Esophagus (tissue), 2 donors: ENCODE measurements at regions not wholly inside any gene's neighbourhood (a gene's known extent, or its start where the extent isn't known, plus 50 kb on each side); places are given as distances from the start of the nearest gene placed in this dataset.
"Not testable (repeated sequence)": the region's sequence is repeated elsewhere in the genome, so short reads cannot be mapped to it uniquely, and the experiment has no call there.

Experiments
- H3K27ac ChIP-seq, 2 donors: one replicate each; pipeline ENCODE4 v1.5.1; 2013; ENCODE audit warnings: low read depth in 2 of 2, mild to moderate bottlenecking in 2 of 2, inconsistent platforms in 1 of 2, low read length in 1 of 2, moderate library complexity in 1 of 2
- H3K27me3 ChIP-seq, 2 donors: one replicate each; pipeline ENCODE4 v1.6.1; 2013; ENCODE audit warnings: low read length in 2 of 2, control low read depth in 1 of 2, mild to moderate bottlenecking in 1 of 2; ENCODE audit not compliant: insufficient read depth in 2 of 2, control insufficient read depth in 1 of 2
- H3K36me3 ChIP-seq, 2 donors: one replicate each; pipeline ENCODE4 v1.6.1; 2013; ENCODE audit warnings: low read length in 1 of 2; ENCODE audit not compliant: control insufficient read depth in 2 of 2, insufficient read depth in 2 of 2
- H3K4me1 ChIP-seq, 2 donors: one replicate each; pipeline ENCODE4 v1.6.1; 2013; ENCODE audit warnings: low read length in 1 of 2; ENCODE audit not compliant: control insufficient read depth in 2 of 2, insufficient read depth in 2 of 2
- H3K4me3 ChIP-seq, 2 donors: one replicate each; pipeline ENCODE4 v1.5.1; 2013; ENCODE audit warnings: low read length in 2 of 2, mild to moderate bottlenecking in 2 of 2, low read depth in 1 of 2, moderate library complexity in 1 of 2
- H3K9me3 ChIP-seq, 2 donors: one replicate each; pipeline ENCODE4 v1.6.1; 2013; ENCODE audit warnings: mild to moderate bottlenecking in 2 of 2, low read depth in 1 of 2, low read length in 1 of 2, moderate library complexity in 1 of 2; ENCODE audit not compliant: control insufficient read depth in 2 of 2, insufficient read depth in 1 of 2
- WGBS, 2 donors: extraction: QIAGEN DNeasy Blood & Tissue Kit; methylation state at CpG; one replicate each; pipeline ENCODE4 v1.1.7; 2013; 5-methylcytosine and 5-hydroxymethylcytosine counted together
- donor health status: healthy with polysubstance abuse.
- donor health status: Bipolar disorder and iron deficiency.

DNA sequence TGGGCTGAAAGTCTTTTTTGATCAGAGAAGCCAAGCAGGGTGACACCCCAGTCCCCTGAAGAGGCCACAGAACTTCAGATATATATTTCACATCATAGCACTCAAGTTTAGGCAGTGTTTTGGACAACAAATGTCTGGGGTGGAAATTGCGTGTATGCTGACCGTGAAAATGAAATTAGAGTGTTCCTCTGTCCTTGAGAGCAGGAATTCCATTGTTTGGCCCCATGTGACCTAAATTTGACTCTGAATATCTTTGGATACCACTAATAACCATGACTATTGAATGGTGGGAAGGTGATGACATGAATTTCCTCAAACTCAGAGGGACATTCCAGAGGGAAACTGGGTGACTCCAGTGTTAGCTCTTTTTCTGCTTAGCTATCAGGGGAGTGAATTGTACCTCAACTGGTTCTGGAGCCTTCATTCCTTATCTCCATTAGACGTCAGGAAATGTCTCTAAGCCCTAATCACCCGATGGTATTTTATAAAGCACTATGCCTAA, 263.5 kb upstream of the RASGRP1 start:
- no peak overlapping the region for H3K27ac ChIP-seq
- no peaks in the 10 kb centered on the region for H3K27me3 ChIP-seq
- H3K4me3 ChIP-seq = no peak overlapping the region
- 55 to 58% methylated on average over 4 of the region's 4 CpGs for WGBS, 2 donors
- H3K36me3 ChIP-seq = no peaks in the 10 kb centered on the region
- no peaks in the 10 kb centered on the region for H3K9me3 ChIP-seq
- H3K4me1 ChIP-seq = no peaks in the 10 kb centered on the region

DNA sequence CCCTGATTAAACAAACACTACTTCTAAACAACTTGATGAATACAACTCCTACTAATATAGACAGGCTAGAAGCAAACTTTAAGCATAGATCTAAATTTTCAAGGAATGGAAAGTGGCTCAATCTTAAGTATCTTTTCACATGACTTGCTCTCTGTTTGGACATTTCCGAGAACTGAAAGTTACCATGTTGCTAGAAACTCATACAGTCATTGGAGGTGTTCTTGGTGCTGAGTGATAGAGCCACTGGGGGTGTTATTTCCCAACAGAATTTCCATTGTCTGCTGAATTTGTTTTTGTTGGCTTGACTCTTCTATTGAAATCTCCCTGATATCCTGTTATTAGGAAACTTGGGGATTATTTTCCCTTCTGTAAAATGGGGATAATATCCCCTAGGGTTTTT, 264.5 kb upstream of the RASGRP1 start:
- H3K36me3 ChIP-seq = no peaks in the 10 kb centered on the region
- H3K4me3 ChIP-seq = no peak overlapping the region
- H3K27me3 ChIP-seq = no peaks in the 10 kb centered on the region
- no peaks in the 10 kb centered on the region for H3K4me1 ChIP-seq
- WGBS, 2 donors = 91 to 98% methylated on average over 1 of the region's 1 CpG
- no peak overlapping the region for H3K27ac ChIP-seq
- H3K9me3 ChIP-seq = no peaks in the 10 kb centered on the region

DNA sequence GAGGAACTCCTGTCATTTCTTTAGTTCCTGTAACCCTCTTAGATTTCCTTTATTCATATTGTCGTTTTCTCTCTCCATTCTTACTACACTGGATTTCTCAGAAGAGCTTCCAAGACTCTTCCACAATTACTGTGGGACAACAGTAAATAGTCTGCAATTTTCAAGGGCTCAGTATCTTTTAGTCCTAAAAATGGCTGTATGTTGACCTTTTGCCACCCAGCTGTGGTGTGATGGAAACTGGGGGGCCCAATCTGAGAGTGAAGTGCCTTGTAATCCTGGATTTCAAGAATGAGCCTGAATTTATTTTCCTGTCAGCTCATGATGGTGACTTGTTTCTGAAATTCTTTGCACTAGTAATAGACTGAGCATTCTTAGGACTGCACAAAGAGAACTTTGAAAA, 277.6 kb upstream of the RASGRP1 start:
- Histone ChIP-seq H3K4me1 (no peaks in the 10 kb centered on the region), H3K27ac (no peak overlapping the region), H3K27me3 (no peaks in the 10 kb centered on the region), H3K9me3 (no peaks in the 10 kb centered on the region), H3K4me3 (no peak overlapping the region), H3K36me3 (no peaks in the 10 kb centered on the region)
- WGBS, 2 donors = 59 to 75% methylated on average over 1 of the region's 1 CpG

DNA sequence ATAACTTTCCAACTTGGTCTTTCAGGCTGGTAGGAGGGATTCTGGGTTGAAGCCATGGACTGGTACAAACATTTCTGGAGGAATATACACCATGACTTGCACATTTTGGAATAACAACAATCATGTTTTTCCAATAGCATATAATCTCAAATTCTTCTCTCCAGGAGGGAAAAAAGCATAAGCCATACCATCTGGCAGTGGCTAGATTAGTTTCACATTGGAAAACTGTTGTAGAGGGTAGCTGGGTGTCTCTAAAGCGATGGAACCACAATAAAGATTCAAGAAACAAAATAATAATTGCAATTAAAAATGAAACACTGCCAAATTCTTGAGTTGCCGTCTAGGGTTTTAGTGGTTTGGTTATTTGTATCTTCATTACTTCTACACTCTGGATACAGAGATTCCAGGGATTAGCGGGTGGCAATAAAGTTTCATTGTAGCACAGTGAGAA, 278.5 kb upstream of the RASGRP1 start:
- Histone ChIP-seq H3K27ac (no peak overlapping the region), H3K4me3 (no peak overlapping the region), H3K36me3 (no peaks in the 10 kb centered on the region), H3K27me3 (no peaks in the 10 kb centered on the region), H3K4me1 (no peaks in the 10 kb centered on the region), H3K9me3 (no peaks in the 10 kb centered on the region)
- 68 to 73% methylated on average over 3 of the region's 3 CpGs for WGBS, 2 donors

DNA sequence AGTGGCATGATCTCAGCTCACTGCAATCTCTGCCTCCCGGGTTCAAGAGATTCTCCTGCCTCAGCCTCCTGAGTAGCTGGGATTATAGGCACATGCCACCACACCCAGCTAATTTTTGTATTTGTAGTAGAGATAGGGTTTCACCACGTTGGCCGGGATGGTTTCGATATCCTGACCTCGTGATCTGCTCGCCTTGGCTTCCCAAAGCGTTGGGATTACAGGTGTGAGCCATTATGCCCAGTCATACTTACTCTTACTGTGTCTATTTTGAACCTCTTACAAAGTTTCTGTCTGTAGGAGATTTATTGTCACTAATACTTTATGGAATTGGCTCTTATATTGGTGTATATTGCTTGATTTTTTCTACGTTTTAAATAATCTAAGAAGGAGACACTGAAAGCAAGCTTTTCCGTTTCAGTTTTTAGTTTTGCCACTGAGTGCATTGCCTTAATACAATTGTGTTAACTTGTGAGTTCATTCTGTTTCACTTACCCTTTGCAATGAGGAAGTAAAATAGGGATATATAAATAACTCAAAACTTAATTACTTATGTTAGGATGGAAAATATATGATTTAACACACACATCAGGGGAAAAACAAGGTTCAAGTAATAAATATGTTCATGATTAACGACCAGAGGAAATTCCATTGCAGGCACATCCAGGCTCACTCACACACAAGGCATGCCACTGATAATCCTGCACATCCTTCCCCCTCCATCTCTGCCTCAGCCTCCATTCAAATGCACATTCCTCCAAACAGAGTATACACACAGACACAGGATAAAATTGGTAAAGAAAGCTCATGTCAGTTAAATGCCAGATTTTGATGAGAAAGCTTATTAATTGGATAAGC, 279.3 kb upstream of the RASGRP1 start:
- WGBS, 2 donors = 67 to 71% methylated on average over 10 of the region's 10 CpGs

DNA sequence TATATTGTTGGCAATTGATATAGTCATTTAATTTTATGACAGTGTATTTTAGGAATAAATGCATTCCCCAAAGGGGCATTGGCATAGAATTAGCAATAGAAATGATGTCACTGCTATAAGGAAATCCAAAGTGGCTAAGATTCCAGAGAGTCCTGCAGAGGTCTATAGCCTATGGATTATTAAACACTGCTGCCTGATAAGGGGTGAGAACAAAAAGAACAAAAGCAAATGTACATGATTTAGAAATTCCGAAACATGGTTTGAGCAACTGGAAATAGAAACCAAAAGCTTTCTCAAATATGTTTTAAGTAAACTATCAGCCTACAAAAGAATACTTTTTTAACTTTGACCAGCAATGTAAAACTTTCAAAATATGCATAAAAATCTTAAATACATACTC, 280.1 kb upstream of the RASGRP1 start:
- Histone ChIP-seq H3K27me3 (no peaks in the 10 kb centered on the region), H3K9me3 (no peaks in the 10 kb centered on the region), H3K4me3 (no peak overlapping the region), H3K36me3 (no peaks in the 10 kb centered on the region), H3K4me1 (no peaks in the 10 kb centered on the region), H3K27ac (no peak overlapping the region)
- 63 to 75% methylated on average over 1 of the region's 1 CpG for WGBS, 2 donors

More for the DNA sequence above, 279.3 kb upstream of the RASGRP1 start:
- no peaks in the 10 kb centered on the region for H3K36me3 ChIP-seq
- H3K4me1 ChIP-seq = no peaks in the 10 kb centered on the region
- no peak overlapping the region for H3K4me3 ChIP-seq
- H3K9me3 ChIP-seq = no peaks in the 10 kb centered on the region
- no peak overlapping the region for H3K27ac ChIP-seq
- no peaks in the 10 kb centered on the region for H3K27me3 ChIP-seq

DNA sequence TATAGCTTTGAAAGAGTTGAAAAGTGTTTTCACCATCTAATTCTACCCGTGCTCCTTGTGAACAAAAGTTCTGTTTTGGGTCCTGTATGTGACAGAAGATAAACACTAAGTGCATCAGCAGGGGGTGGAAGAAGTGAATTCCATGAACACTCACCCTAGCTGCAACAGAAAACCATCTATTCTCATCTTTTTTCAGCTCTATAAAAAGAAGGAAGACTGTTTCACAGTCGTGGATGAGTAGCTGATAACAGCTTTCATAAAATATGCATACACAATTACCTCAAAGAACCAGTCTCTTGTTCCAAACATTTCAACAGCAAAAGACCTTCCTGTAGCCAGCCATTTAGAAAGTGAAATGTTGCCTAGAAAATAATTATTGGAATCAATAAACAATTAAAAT, 281.7 kb upstream of the RASGRP1 start:
- H3K9me3 ChIP-seq = no peaks in the 10 kb centered on the region
- H3K36me3 ChIP-seq = no peaks in the 10 kb centered on the region
- 46 to 51% methylated on average over 2 of the region's 2 CpGs for WGBS, 2 donors
- H3K27ac ChIP-seq = no peak overlapping the region
- H3K4me1 ChIP-seq = no peaks in the 10 kb centered on the region
- H3K27me3 ChIP-seq = no peaks in the 10 kb centered on the region
- no peak overlapping the region for H3K4me3 ChIP-seq

DNA sequence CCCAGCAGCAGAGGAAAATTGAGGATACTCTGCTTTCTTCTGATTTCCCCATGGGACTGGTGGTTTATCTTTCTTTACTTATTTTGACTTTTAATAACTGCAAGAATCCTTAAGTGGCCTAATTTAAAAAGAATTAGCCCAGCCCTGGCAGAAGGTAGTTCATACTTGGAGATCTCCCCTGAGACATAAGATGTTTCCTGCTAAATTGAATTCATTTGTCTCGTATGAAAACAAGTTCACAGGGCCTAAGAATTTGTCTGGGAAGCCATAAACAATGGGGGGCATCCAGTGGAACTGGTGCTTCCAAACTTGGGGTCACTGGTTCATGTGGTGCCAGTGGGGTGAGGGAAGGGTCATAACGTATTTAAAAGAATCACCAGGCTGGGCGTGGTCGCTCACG, 283.1 kb upstream of the RASGRP1 start:
- 87 to 92% methylated on average over 5 of the region's 5 CpGs for WGBS, 2 donors

DNA sequence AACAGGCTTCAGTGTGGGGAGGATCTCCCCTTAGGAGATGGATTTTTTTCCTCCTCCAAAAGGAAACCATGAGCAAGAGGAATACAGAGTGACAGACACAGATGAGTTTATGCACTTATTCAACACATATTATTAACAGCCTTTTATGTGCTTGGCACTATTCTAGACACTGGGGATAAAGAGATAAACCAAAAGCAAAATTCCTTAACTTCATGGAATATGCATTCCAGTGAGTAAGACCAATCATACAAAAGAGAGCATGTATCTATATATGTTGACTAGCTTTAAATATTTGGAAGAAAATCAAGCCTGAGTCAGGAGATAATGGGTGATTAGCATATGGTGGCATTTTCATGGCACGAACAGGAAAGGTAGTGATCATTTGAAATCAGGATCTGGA, 284.4 kb upstream of the RASGRP1 start:
- Histone ChIP-seq H3K9me3 (no peaks in the 10 kb centered on the region), H3K27me3 (no peaks in the 10 kb centered on the region), H3K4me3 (no peak overlapping the region), H3K27ac (no peak overlapping the region), H3K4me1 (no peaks in the 10 kb centered on the region), H3K36me3 (no peaks in the 10 kb centered on the region)
- WGBS, 2 donors = 36 to 37% methylated on average over 1 of the region's 1 CpG

More for the DNA sequence above, 283.1 kb upstream of the RASGRP1 start:
- H3K36me3 ChIP-seq = no peaks in the 10 kb centered on the region
- H3K4me1 ChIP-seq = no peaks in the 10 kb centered on the region
- no peaks in the 10 kb centered on the region for H3K27me3 ChIP-seq
- H3K9me3 ChIP-seq = no peaks in the 10 kb centered on the region
- H3K4me3 ChIP-seq = no peak overlapping the region
- no peak overlapping the region for H3K27ac ChIP-seq

DNA sequence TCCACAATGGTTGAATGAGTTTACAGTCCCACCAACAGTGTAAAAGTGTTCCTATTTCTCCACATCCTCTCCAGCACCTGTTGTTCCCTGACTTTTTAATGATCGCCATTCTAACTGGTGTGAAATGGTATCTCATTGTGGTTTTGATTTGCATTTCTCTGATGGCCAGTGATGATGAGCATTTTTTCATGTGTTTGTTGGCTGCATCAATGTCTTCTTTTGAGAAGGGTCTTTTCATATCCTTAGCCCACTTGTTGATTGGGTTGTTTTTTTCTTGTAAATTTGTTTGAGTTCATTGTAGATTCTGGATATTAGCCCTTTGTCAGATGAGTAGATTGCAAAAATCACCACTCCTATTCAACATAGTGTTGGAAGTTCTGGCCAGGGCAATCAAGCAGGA, 287.6 kb upstream of the RASGRP1 start:
- H3K4me1 ChIP-seq = not testable (repeated sequence)
- 100% methylated on average over 1 of the region's 1 CpG; no CpG with 5 or more reads in 1 of the 2 donors for WGBS, 2 donors

More for the DNA sequence above, 287.6 kb upstream of the RASGRP1 start:
- not testable (repeated sequence) for H3K27me3 ChIP-seq, H3K27ac ChIP-seq, H3K4me3 ChIP-seq, H3K36me3 ChIP-seq, H3K9me3 ChIP-seq
